ENCODE measurements at regions not wholly inside any gene's neighbourhood (a gene's known extent, or its start where the extent isn't known, plus 50 kb on each side); places are given as distances from the start of the nearest gene placed in this dataset.

DNA sequence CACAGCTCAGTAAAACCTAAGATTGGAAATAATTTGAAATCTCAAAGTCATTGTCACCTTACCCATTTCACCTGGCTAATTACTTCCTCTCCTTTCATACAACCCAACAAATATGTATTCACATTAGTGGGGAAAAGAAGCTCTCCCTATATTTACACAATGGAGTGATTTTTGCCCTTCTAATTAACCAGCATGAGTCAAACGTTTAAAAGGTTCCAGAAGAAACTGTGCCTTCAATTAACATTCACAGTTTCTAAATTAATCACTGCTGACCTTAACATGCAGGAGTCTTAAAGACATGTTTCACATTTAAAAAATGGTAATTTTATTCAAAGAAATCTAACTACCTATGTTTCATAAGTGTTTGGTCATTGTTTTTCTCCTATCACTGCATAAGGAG is 254.6 kb downstream of the CBLL2 start:
- TF ChIP-seq, protein P1, sequence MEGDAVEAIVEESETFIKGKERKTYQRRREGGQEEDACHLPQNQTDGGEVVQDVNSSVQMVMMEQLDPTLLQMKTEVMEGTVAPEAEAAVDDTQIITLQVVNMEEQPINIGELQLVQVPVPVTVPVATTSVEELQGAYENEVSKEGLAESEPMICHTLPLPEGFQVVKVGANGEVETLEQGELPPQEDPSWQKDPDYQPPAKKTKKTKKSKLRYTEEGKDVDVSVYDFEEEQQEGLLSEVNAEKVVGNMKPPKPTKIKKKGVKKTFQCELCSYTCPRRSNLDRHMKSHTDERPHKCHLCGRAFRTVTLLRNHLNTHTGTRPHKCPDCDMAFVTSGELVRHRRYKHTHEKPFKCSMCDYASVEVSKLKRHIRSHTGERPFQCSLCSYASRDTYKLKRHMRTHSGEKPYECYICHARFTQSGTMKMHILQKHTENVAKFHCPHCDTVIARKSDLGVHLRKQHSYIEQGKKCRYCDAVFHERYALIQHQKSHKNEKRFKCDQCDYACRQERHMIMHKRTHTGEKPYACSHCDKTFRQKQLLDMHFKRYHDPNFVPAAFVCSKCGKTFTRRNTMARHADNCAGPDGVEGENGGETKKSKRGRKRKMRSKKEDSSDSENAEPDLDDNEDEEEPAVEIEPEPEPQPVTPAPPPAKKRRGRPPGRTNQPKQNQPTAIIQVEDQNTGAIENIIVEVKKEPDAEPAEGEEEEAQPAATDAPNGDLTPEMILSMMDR (conservative IDR thresholded peaks at IDR 0.05 in 1 of 2, IDR thresholded peaks at IDR 0.05 in 1 of 2; ENCODE audit: low read depth in 1 of 2, low read length in 2 of 2), result no peak
- TF ChIP-seq EZH2 (IDR thresholded peaks at IDR 0.05; ENCODE audit: low read length, missing control alignments), result no peak

Data from fibroblast of lung (primary cell).